NB4 (cell line): ENCODE measurements at regions not wholly inside any gene's neighbourhood (a gene's known extent, or its start where the extent isn't known, plus 50 kb on each side); places are given as distances from the start of the nearest gene placed in this dataset.

Experiments used
- CTCF ChIP-seq: IDR thresholded peaks from one replicate; pipeline ENCODE4 v1.5.1; 2012; ENCODE audit warnings: low read depth, low read length
- MAX ChIP-seq: IDR thresholded peaks from 2 replicates; pipeline ENCODE4 v1.6.1; 2011; ENCODE audit warnings: low read depth, low read length
- MYC ChIP-seq: IDR thresholded peaks from 2 replicates; pipeline ENCODE4 v1.6.1; 2011; ENCODE audit warnings: low read depth, low read length
- POLR2A ChIP-seq: IDR thresholded peaks from 2 replicates; pipeline ENCODE4 v1.6.1; 2011; ENCODE audit warnings: mild to moderate bottlenecking; ENCODE audit not compliant: insufficient read length; ENCODE audit errors: extremely low read depth

GRCh38 chrX:16474511-16474910 lies 175.4 kb upstream of the S100G start:
- TF ChIP-seq CTCF = no peak
- TF ChIP-seq POLR2A = no peak
- TF ChIP-seq MAX = no peak
- TF ChIP-seq MYC = no peak
